ENCODE measurements at regions not wholly inside any gene's neighbourhood (a gene's known extent, or its start where the extent isn't known, plus 50 kb on each side); places are given as distances from the start of the nearest gene placed in this dataset.

- TF ChIP-seq CTCF (IDR thresholded peaks at IDR 0.05 in 4 of 5, conservative IDR thresholded peaks at IDR 0.05 in 1 of 5) (no peak), POLR2A (IDR thresholded peaks at IDR 0.05) (no peak)
Observed at GRCh38 chr21:20603236-20603635, 395.0 kb upstream of the NCAM2 start.

All from gastrocnemius medialis (tissue), 4 donors.